Non-pigmented ciliary epithelial cell (primary cell): ENCODE measurements at regions not wholly inside any gene's neighbourhood (a gene's known extent, or its start where the extent isn't known, plus 50 kb on each side); places are given as distances from the start of the nearest gene placed in this dataset.
"Not testable (repeated sequence)": the region's sequence is repeated elsewhere in the genome, so short reads cannot be mapped to it uniquely, and the experiment has no call there.

Source experiments
- DNase-seq: peaks from one replicate; pipeline ENCODE4 v3.0.0-alpha.2; 2010; ENCODE audit warnings: low read depth

DNA sequence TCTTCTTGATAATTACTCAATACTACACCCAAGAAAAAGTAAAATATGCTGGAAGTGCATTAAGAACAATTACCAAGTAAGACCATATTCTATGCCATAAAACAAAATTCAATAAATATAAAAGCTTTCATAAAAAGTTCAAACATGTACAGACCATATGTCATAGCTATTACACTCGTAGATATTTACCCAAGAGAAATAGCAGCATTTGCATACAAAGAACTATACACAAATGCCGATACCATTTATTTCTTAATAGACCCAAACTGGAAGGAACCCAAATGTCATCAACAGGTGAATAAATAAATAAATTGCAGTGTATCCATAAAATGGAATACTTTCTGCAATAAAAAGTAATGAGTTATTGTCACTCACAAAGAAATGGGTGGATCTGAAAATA is 78.3 kb upstream of the SLC16A7 start:
- DNase-seq: no peak

DNA sequence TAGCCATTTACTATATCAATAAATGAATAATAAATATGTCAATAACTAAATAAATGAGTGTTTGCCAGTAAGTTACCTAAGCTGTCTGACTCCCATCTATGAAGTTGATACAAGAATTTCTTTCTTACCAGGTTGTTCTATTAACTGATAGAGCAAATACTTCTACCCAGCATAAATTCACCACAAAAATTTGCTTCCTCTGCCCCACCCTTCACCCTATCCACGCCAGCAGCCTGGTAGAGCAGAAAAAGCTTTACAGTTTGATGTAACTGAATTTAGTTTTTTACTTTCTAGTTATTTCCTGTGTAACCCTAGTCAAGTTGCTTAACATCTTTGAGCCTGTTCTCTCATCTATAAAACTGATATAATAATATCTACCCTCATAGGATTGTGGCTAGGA is 94.9 kb upstream of the SLC16A7 start:
- no peak for DNase-seq

DNA sequence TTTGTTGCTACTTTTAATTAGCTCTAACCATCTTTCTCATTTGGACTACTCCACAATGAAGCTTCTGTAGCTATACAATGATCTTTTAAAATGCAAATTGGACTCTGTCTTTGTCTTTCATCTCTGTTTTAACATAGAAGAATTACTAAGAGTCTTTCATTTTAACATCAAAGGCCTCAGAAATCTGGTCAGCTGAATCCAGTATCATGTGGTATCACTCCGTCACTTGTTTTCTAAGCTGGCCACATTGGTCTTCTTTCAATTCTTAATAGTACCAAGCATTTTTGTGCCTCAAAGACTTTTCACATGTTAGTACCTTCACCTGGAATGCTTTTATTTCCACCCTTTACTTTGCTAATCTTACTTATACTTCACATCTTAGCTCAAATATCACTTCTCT is 95.5 kb upstream of the SLC16A7 start:
- DNase-seq: no peak

GRCh38 chr12:59499774-59500173 is 96.1 kb upstream of the SLC16A7 start:
- DNase-seq: no peak

DNA sequence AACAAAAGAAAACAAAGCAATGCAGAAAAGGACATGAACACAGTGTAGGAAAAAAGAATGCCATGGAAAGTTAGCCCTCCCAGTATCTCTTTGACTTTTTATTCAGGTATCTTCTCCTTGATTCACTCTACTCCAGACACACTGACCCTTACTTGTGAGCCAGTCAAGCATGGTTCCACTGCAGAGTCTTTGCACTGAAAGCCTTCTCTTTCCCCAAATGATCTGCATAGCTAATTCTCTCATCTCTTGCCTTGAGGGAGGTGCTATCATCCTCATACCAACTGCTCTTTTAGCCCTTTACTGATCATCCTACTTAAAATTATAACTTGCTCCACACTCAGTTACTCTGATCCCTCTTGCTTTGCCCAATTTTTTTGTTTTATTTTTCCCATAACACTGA is 101.2 kb upstream of the SLC16A7 start:
- DNase-seq: no peak

- no peak for DNase-seq
These were observed 104.0 kb upstream of the SLC16A7 start for GRCh38 chr12:59491877-59492276.

GRCh38 chr12:59486827-59487226 is 109.0 kb upstream of the SLC16A7 start:
- no peak for DNase-seq

- DNase-seq: no peak
These were observed 111.3 kb upstream of the SLC16A7 start for GRCh38 chr12:59484575-59484974.

DNA sequence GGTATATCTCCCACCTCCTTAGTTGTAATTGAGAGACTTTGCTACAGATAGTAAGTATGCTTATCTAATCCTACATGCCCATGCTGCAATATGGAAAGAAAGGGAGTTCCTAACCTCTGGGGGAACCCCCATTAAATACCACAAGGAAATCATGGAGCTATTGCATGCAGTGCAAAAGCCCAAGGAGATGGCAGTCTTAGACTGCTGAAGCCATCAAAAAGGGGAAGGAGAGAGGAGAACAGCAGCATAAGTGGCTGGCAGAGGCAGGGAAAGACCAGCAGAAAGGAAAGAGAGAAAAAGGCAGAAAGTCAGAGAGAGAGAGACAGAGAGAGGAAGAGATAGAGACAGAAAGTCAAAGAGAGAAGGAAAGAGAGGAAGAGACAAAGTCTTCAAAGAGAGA is 121.6 kb upstream of the SLC16A7 start:
- DNase-seq: not testable (repeated sequence)

- DNase-seq: no peak
These were observed 123.6 kb upstream of the SLC16A7 start for GRCh38 chr12:59472273-59472672.

GRCh38 chr12:59459966-59460660 is 135.7 kb upstream of the SLC16A7 start:
- DNase-seq: peak; percentile 24

DNA sequence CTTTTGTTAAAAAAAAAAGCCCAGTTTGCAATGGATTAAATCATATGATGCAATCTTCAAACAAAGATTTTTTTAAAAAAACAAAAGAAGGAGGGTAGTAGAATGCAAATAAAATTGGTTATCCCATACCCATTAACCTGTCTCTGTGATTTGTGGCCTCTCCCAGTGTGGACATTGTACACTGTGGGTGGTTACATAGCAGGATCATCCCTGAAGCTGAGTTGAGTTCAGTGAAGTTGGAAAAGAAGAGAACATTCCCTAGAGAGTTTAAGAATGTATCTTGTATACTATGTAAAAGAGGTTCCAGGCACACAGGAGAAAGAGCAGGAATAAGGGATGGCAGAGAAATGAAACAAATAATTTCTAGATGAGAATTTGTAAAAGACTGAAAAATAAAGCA is 142.4 kb upstream of the SLC16A7 start:
- no peak for DNase-seq

DNA sequence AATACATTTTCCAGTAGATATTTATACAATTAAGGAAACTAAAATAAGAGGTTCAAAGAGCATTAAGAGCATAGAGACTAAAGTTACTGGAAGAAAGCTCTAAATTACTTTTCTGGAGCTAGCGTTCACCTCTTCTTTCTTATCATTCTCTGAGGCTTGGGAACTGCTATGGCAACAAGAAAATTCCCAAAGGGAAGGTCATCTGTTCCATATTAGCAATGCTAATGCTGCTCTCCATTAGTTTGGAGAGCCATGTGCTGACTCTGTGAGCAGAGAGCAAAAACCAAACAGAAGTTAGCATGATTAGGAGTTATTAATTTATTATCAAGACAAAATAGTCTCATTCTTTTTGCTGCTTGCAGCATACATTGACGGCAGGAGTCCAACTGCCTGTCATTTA is 143.1 kb upstream of the SLC16A7 start:
- DNase-seq: no peak

- DNase-seq: peak; percentile 54
These were observed 143.6 kb upstream of the SLC16A7 start for GRCh38 chr12:59452259-59452658.

- DNase-seq: no peak
These were observed 149.7 kb upstream of the SLC16A7 start for GRCh38 chr12:59446116-59446515.

DNA sequence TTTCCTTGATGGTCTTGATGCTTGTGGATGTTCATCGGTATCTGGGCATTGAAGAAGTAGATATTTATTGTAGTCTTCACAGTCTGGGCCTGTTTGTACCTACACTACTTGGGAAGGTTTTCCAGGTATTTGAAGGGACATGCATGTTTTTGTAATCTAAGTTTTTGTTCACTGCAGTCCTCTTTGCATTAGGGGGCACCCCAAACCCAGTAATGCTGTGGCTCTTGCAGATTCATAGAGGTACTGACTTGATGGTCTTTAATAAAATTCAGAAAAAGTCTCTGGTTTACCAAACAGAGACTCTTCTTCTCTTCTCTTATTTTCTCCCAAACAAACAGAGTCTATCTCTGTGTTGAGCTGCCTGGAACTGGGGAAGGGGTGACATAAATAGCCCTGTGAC is 150.9 kb upstream of the SLC16A7 start:
- DNase-seq: no peak

DNA sequence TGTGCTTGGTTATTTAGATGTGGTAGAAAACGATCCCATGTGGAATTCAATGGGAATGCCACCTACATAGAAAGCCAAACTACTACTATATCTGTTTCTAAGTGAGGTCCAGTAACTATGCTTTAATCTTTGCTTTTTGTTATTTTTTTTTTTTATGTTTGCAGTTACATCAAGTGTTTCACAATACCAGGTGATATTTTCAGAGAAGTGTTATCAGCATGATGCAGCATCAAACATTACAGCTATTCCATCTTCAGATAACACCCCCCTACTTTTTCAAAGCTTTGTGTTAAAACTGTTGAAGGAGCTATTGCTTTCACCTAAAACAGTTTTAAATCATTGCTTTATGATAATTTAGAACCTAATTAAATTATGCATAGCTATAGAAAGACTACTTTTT is 163.8 kb upstream of the SLC16A7 start:
- no peak for DNase-seq

DNA sequence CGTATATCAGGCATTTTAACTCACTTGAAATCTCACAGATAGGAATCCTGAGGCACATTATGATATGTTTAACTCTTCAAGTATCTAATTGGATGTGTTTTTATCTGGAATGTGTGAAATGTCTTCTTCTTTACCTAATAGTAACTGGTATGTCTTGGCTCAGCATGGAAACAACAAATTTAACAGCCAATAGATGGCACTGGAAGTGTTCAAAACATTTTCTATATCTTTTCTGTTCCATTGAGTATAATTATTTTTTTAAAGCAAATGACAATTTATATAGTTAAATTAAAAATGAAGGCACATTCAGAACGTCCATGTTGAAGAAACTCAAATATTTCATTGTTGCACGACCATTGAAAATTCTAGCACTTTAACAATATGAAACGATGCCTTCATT is 164.6 kb upstream of the SLC16A7 start:
- no peak for DNase-seq

GRCh38 chr12:59429766-59430165 is 166.1 kb upstream of the SLC16A7 start:
- no peak for DNase-seq

GRCh38 chr12:59425798-59426197 is 170.0 kb upstream of the SLC16A7 start:
- DNase-seq: no peak

GRCh38 chr12:59424666-59425065 is 171.2 kb upstream of the SLC16A7 start:
- not testable (repeated sequence) for DNase-seq

DNA sequence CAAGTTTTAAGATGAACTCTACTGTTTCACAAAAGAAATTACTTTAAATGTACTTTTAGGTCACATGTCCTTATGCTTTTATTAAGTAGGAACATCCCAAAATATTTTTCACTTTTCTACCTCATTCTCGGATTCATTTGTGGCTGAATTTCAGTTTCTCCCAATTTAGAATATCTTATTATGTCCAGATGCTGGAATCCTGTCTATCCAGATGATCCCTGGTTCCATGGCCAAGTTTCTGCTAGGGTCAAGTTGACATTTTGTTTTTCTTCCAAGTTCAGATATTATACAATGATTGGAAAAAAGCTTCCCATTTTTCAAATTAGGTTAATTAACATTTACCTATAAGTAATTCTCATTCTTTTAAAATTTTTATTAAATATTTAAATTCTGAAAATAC is 181.8 kb upstream of the SLC16A7 start:
- DNase-seq: no peak

DNA sequence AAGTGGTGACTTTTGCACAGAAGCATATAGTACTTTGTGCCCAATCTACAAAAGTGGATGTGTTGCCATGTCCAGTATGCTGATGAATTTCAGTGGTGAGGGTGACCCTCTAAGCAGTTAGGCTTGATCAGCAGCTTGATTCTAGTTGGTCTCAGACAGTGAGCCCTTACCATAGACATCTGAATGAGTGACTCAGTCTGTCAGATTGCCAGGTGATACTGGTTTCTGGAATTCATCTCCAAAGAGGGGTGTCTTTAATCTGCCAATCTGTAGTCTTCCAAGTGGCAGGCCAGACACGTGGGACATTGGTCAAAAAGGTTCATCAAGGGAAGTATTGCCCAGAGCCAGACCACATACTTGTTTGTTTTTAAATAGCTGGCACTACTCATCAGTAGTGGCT is 187.4 kb upstream of the SLC16A7 start:
- no peak for DNase-seq

- DNase-seq: no peak
These were observed 188.0 kb upstream of the SLC16A7 start for GRCh38 chr12:59407799-59408198.

DNA sequence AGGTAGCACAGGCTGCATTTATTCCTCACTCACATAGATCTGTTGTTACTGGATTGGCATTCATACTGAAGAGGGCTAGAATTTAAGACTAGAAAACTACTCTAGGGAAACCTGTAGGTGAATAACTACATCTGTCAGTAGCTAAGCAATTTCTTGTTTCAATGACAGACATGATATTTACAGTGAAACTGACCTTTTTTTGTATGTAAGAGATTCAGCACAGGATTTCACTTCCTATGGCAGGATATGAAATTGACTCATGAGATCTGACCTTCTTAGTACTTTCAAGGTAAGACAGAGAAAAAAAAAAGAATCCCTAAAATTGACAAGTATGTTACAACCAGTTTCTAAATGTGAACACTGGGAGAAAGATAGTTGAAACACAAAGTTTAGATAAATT is 189.8 kb upstream of the SLC16A7 start:
- DNase-seq: no peak
